HUES64 (cell line): ENCODE measurements at regions not wholly inside any gene's neighbourhood (a gene's known extent, or its start where the extent isn't known, plus 50 kb on each side); places are given as distances from the start of the nearest gene placed in this dataset.
A peak's percentile ranks its signal among the peaks of the same experiment; 100 is the strongest.
"Not testable (repeated sequence)": the region's sequence is repeated elsewhere in the genome, so short reads cannot be mapped to it uniquely, and the experiment has no call there.

Experiments
- H3K27ac ChIP-seq: 2 replicates; pipeline ENCODE4 v1.7.0; 2013; ENCODE audit warnings: low read depth, low read length, inconsistent platforms
- H3K27me3 ChIP-seq: 2 replicates; pipeline ENCODE4 v1.6.1; 2013; ENCODE audit warnings: mild to moderate bottlenecking, low read length; ENCODE audit not compliant: insufficient read depth
- H3K36me3 ChIP-seq: 2 replicates; pipeline ENCODE4 v1.6.1; 2013; ENCODE audit warnings: mild to moderate bottlenecking, low read length; ENCODE audit not compliant: insufficient read depth
- H3K4me1 ChIP-seq: 2 replicates; pipeline ENCODE4 v1.6.1; 2013; ENCODE audit warnings: mild to moderate bottlenecking, low read length, moderate library complexity; ENCODE audit not compliant: insufficient read depth
- H3K4me3 ChIP-seq: 2 replicates; pipeline ENCODE4 v1.5.1; 2013; ENCODE audit warnings: mild to moderate bottlenecking, low read length, moderate library complexity
- H3K9ac ChIP-seq: 2 replicates; pipeline ENCODE4 v1.6.1; 2013; ENCODE audit warnings: mild to moderate bottlenecking, low read depth, low read length
- H3K9me3 ChIP-seq: 2 replicates; pipeline ENCODE4 v1.6.1; 2013; ENCODE audit warnings: low read depth, low read length; ENCODE audit not compliant: insufficient read depth
- WGBS: fragments of 150-250, 120-280 bp; methylation state at CpG from one replicate; pipeline ENCODE4 v1.1.7; 2013; ENCODE audit warnings: missing lambda C conversion rate; 5-methylcytosine and 5-hydroxymethylcytosine counted together

DNA sequence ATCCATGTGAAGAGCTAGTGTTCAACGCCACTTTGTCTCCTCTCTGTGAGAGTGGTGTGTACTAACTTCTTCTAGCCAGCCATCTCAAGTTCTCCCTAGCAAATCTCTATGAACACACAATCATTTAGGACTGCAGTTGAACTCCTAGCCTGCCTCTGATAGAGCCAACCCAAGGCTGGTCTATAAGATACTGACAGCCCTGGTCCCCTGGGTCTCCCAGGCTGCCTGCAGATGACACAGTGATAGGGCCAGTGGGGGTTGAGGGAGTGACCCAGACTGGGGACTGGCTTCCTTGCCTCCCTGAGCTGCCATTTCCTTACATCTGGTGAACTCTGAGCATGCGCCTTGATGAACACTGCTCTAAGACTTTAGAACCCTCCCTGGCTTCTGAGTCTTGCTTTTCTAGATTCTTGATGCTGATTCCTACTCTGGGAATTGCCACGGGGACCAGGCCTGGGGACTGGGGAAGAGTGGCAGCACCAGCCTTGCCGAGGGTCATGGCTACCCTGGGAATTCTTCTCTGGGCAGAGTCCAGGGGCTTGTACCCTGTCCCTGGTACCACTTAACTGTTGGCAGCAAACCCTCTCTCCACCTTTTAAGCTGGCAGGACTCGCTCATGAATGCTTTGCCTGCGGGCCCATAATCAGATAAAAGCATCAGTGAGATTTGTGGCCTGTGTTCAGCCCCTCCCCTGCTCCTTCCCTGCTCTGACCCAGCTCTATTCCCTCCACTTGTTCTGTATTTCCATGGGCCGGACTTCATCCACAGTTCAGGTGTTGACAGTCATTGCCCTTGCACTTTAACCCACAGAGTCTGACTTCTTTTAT is 130.8 kb upstream of the CHD6 start:
- no peaks in the 10 kb centered on the region for H3K27me3 ChIP-seq
- WGBS, result 91% methylated on average over 7 of the region's 7 CpGs
- no peaks in the 10 kb centered on the region for H3K36me3 ChIP-seq
- H3K27ac ChIP-seq, result no peak overlapping the region
- no peak overlapping the region for H3K4me3 ChIP-seq
- H3K4me1 ChIP-seq, result no peaks in the 10 kb centered on the region
- no peaks in the 10 kb centered on the region for H3K9me3 ChIP-seq
- H3K9ac ChIP-seq, result no peak overlapping the region

DNA sequence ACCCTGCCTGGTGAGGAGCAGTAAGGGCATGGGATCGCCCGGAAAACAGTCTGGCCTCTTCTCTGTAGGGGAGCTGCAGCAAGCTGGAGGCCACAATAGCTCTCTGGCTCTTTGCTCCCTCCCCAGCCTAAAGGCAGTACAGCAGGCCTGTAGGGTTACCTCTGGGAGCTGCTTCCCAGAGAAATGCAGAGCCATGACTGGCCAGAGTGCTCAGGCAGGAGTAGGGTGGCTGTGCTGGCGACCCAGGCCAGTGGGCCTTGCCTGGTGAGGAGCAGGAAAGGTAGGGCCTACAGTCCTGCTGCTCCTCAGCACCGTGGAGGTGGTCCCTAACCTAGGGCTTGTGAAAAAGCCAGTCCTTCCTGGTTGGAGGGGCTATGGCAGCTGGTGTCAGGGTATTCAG is 129.9 kb upstream of the CHD6 start:
- Histone ChIP-seq H3K9me3 (no peaks in the 10 kb centered on the region), H3K36me3 (no peaks in the 10 kb centered on the region)
- 86% methylated on average over 4 of the region's 4 CpGs for WGBS

GRCh38 chr20:41747226-41747625 is 129.0 kb upstream of the CHD6 start:
- Histone ChIP-seq H3K4me1 (no peaks in the 10 kb centered on the region), H3K27me3 (no peaks in the 10 kb centered on the region), H3K9me3 (no peaks in the 10 kb centered on the region), H3K36me3 (no peaks in the 10 kb centered on the region), H3K27ac (no peak overlapping the region), H3K4me3 (no peak overlapping the region), H3K9ac (no peak overlapping the region)

More for the DNA sequence above, 129.9 kb upstream of the CHD6 start:
- no peak overlapping the region for H3K9ac ChIP-seq
- no peak overlapping the region for H3K4me3 ChIP-seq
- H3K27me3 ChIP-seq, result no peaks in the 10 kb centered on the region
- no peak overlapping the region for H3K27ac ChIP-seq
- H3K4me1 ChIP-seq, result no peaks in the 10 kb centered on the region

GRCh38 chr20:41746635-41747034 is 128.5 kb upstream of the CHD6 start:
- Histone ChIP-seq H3K27me3 (no peaks in the 10 kb centered on the region), H3K9me3 (no peaks in the 10 kb centered on the region)
- WGBS, result 91% methylated on average over 1 of the region's 1 CpG

DNA sequence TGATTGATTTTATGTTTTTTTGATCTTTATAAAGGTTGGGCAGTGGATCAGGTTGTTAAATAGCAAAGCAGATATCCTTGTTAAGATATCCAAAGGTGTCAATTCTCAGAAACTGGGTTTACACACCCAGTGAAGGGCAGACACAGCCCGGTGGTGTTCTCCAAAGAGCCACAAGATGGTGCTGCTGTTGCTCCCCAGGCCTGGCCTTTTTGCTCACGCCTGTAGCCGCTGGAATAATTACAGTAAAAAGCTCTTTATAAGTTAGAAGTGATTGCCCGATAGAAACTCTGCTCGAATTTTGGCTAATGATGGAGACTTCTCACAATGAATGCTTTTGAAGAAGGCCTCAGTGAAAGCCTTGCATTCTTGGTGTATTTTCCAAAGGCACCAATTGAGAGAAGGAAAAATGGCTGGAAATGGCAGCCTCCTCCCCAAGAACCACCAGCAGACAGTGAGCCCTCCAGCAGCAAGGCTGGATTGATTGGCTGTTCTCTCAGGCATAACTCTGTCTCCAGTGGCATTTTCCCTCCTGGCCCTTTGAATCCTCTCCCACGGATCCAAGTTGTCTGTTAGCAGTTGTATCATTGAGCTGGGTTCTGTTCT is 120.5 kb upstream of the CHD6 start:
- H3K9ac ChIP-seq, result peak overlapping the region; percentile 23; the same call in 1 of the 2 replicates

More at GRCh38 chr20:41746635-41747034, 128.5 kb upstream of the CHD6 start:
- Histone ChIP-seq H3K4me3 (no peak overlapping the region), H3K36me3 (no peaks in the 10 kb centered on the region), H3K27ac (no peak overlapping the region), H3K4me1 (no peaks in the 10 kb centered on the region), H3K9ac (no peak overlapping the region)

DNA sequence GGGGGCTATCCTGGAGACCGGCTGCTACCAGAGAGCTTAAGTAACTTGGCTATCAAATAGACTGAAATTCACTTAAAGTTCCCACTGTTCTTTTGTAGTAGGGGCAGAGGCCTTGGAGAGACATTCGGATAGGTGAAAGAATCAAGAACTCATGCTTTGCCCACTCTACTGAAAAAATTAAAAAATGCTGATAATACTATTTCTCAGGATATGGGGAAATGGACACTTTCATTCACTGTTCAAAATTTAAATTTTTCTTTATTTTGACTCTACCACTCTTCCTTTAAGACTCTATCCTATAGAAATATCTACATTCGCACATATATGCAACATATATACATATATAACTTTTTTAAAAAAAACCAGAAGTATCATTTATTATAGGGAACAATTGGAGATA is 117.8 kb upstream of the CHD6 start:
- Histone ChIP-seq H3K4me1 (peaks cover 6% of the 10 kb centered on the region), H3K9ac (no peak overlapping the region), H3K27me3 (no peaks in the 10 kb centered on the region), H3K27ac (no peak overlapping the region), H3K36me3 (no peaks in the 10 kb centered on the region), H3K4me3 (no peak overlapping the region), H3K9me3 (no peaks in the 10 kb centered on the region)
- 83% methylated on average over 1 of the region's 3 CpGs for whole genome bisulfite sequencing

More for the DNA sequence above, 120.5 kb upstream of the CHD6 start:
- Histone ChIP-seq H3K36me3 (no peaks in the 10 kb centered on the region), H3K9me3 (no peaks in the 10 kb centered on the region), H3K27ac (no peak overlapping the region), H3K27me3 (no peaks in the 10 kb centered on the region), H3K4me1 (peaks cover 6% of the 10 kb centered on the region), H3K4me3 (no peak overlapping the region)
- 16% methylated on average over 6 of the region's 6 CpGs for WGBS

- WGBS, result 44% methylated on average over 5 of the region's 5 CpGs
- no peak overlapping the region for H3K27ac ChIP-seq
- no peak overlapping the region for H3K4me3 ChIP-seq
- H3K4me1 ChIP-seq, result peaks cover 6% of the 10 kb centered on the region
- H3K36me3 ChIP-seq, result no peaks in the 10 kb centered on the region
- no peak overlapping the region for H3K9ac ChIP-seq
- H3K9me3 ChIP-seq, result no peaks in the 10 kb centered on the region
- no peaks in the 10 kb centered on the region for H3K27me3 ChIP-seq
Measured at GRCh38 chr20:41734506-41734945, 116.3 kb upstream of the CHD6 start.

- no peaks in the 10 kb centered on the region for H3K4me1 ChIP-seq
- no peak overlapping the region for H3K4me3 ChIP-seq
- H3K9me3 ChIP-seq, result no peaks in the 10 kb centered on the region
- no peak overlapping the region for H3K9ac ChIP-seq
- no peaks in the 10 kb centered on the region for H3K36me3 ChIP-seq
- WGBS, result 95% methylated on average over 5 of the region's 5 CpGs
- no peak overlapping the region for H3K27ac ChIP-seq
- no peaks in the 10 kb centered on the region for H3K27me3 ChIP-seq
Measured at GRCh38 chr20:41733151-41733550, 115.0 kb upstream of the CHD6 start.

DNA sequence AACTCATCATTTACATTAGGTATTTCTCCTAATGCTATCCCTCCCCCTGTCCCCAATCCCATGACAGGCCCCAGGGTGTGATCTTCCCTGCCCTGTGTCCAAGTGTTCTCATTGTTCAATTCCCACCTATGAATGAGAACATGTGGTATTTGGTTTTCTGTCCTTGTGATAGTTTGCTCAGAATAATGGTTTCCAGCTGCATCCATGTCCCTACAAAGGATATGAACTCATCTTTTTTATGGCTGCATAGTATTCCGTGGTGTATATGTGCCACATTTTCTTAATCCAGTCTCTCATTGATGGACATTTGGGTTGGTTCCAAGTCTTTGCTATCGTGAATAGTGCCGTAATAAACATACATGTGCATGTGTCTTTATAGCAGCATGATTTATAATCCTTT is 113.0 kb upstream of the CHD6 start:
- not testable (repeated sequence) for H3K9ac ChIP-seq, H3K4me1 ChIP-seq, H3K36me3 ChIP-seq, H3K4me3 ChIP-seq, H3K9me3 ChIP-seq, H3K27ac ChIP-seq, H3K27me3 ChIP-seq
- 100% methylated on average over 2 of the region's 3 CpGs for WGBS

DNA sequence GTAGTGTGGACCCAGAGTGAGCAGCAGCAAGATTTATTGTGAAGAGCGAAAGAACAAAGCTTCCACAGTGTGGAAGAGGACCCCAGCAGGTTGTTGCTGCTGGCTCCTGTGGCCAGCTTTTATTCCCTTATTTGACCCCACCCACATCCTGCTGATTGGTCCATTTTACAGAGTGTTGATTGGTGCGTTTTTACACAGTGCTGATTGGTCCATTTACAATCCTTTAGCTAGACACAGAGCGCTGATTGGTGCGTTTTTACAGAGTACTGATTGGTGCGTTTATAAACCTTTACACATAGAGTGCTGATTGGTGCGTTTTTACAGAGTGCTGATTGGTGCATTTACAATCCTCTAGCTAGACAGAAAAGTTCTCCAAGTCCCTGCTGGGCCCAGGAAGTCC is 109.5 kb upstream of the CHD6 start:
- H3K36me3 ChIP-seq, H3K9me3 ChIP-seq, H3K4me3 ChIP-seq, H3K4me1 ChIP-seq, H3K27ac ChIP-seq, H3K9ac ChIP-seq, H3K27me3 ChIP-seq: not testable (repeated sequence)
- 93% methylated on average over 6 of the region's 6 CpGs for WGBS

GRCh38 chr20:41726727-41727126 is 108.5 kb upstream of the CHD6 start:
- Histone ChIP-seq H3K9me3 (no peaks in the 10 kb centered on the region), H3K36me3 (no peaks in the 10 kb centered on the region), H3K9ac (no peak overlapping the region), H3K27ac (no peak overlapping the region), H3K4me1 (no peaks in the 10 kb centered on the region), H3K4me3 (no peak overlapping the region), H3K27me3 (no peaks in the 10 kb centered on the region)
- 93% methylated on average over 4 of the region's 4 CpGs for WGBS
